ENCODE measurements at regions not wholly inside any gene's neighbourhood (a gene's known extent, or its start where the extent isn't known, plus 50 kb on each side); places are given as distances from the start of the nearest gene placed in this dataset.

DNA sequence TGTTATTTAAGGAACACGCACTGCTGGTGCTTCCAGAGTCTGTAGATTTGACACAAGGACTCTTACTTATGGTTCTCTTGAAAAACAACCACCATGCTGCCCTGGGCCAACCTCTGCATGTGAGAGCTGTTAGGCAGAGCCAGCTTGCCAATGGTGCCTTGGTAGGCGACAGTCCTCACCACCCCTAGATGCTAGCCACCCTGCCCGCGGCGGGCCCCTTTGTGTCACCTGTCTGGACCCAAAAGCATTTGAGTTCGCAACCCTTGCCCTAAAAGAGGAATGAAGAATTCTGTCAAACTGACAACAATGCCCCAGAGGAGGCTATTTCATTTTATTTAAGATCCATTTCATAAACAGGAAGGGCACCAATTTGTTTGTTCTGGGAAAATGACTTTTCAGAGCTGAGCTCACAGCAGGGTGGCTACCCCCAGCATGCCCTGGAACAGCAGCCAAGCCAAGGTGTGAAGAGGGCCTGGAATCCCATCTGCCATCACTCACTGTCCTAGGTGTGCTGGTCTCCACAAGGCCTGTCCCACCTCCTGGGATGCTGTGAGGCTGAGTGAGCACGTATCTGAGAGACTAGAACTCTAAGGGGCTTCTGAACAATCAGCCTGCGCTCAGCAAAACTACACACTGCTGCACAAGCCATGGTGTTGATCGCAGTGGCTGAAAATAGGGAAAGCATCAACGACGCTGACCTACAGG lies 63.8 kb upstream of the FZD10 start:
- FAIRE-seq (no peak), DNase-seq (ENCODE audit: insufficient read length, low spot score) (no peak)

DNA sequence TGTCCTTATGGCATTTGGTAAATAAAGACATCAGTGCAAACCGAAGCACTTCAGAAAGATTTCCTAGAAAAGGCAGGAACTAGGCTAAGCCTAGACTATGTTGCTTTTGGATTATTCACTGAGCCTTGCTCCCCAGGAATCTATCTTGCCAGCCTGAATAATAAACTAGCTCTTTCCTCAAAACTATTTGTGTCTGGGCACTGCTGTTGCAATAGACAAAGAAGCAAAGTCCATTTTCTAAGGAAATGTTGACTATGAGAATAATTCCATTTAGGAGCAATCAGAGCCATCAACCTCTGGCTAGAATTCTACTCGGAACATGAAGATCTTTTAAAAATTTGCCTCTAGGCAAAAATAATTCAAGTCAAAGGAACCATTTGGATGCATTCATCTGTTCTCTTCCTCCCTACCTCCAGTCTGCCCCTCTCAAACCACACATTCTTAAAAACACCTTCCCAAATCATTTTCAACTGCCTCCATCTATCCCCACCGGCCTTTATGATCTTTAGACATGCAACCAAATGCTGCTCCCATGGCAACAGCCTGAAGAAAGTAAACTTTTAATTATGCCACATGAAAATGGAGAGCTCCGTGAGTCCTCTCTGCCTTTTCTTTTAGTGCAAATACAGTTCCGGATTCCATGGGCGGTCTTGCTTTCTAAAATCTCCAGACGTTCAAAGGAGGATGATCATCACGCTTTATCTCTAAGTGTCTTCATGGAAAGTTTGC lies 61.5 kb upstream of the FZD10 start:
- DNase-seq (ENCODE audit: insufficient read length, low spot score) = no peak
- no peak for FAIRE-seq

DNA sequence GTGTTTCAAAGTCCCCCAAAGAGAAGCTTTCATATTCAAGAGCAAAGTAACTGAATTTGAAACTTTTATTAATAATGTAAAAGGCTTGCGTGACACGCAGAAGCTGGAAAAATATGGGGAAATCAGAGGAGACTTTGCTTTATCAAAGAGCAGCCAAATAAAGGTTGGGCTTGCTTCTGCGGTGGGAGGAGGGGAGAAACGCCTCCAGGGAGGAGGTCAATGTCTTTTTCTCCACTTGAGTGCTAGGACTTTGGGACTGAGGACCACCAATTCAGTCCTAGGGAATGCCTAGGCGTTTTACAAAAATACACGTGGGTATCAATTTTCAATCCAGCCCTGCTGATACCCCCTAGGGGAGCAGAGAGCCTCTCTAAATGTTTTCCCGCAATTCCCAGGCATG lies 60.9 kb upstream of the FZD10 start:
- no peak for DNase-seq (ENCODE audit: insufficient read length, low spot score)
- FAIRE-seq = no peak

DNA sequence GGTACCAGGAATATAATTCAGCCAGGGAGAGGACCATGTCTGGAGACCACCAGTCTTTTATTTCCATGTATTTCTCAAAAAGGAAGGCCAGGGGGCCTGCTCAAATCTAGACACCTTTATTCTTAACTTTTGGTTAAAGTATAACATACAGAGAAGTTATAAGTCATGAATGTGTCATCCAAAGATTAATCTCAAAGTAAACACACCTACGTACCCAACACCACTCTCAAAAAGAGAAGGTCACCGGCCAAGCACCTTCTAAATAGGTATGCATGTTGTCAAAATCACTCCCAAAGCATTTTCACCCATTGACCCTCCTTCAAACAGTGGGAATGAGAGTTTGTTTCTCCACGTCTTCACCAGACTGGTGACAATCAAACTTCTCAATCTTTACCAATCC lies 60.0 kb upstream of the FZD10 start:
- FAIRE-seq (no peak), DNase-seq (ENCODE audit: insufficient read length, low spot score) (no peak)

DNA sequence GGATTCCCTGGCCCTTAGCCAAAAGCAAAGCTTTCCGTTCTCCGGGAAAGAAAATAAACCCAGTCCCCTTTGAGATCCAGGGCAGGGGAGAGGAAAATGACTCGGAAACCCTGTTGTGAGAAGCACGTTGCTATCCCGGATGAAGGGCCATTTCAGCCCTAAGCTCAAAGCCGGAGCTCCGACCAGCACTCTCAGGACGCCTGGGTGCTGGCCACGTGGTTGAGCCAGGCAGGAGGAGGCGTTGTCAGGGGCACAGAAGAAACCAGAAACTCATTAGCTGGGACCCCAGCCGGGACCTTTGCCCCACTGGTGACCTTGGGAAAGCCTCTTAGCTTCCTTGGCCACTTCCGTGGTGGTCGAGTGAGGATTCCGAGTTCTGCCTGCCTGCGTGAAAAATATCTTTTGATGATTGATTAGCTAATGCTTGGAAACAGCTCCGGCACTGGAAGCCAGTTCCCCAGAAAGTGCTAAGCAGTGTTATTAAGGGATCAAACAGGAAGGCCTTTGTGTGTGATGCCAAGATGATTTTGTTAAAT lies 57.6 kb upstream of the FZD10 start:
- no peak for FAIRE-seq
- no peak for DNase-seq (ENCODE audit: insufficient read length, low spot score)

DNA sequence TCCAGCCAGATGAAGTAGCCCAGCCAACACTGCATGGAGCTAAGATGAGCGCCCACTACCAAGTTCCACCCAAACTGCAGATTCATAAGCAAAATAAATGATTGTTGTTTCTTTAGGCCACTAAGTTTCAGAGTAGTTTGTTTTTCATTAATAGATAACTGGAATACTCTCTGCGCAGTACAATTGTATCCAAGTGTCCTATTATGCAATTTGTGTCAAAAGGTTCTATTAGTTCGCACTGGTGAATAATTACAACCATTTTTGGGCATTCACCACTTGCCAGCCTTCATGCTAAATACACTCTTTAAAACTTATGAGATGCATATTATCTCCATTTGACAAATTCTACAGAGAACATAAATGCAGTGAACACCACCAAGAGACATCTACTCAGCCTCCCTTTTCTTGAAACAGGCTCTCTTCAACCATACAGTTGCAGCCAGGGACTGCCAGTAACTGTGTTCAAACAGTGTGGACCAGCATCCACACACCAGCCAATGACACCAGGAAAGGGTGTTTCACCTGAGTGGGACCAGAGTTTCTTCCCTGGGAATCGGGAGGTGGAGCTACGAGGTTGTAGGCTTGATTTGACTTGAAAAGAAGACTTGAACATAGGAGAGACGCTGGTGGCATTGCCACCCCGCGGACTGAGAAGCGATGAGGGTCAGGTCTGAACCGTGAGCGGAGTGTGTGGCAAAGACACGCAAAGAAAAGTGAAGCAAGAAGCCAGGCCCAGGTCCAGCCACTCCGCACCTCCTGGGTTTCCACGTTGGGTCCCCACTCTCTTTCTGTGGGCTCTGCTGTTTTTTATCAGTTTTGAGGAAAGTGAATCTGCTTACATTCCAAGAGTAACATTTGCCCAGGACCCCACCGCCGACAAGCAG lies 53.0 kb upstream of the FZD10 start:
- no peak for DNase-seq (ENCODE audit: insufficient read length, low spot score)
- FAIRE-seq = no peak

DNA sequence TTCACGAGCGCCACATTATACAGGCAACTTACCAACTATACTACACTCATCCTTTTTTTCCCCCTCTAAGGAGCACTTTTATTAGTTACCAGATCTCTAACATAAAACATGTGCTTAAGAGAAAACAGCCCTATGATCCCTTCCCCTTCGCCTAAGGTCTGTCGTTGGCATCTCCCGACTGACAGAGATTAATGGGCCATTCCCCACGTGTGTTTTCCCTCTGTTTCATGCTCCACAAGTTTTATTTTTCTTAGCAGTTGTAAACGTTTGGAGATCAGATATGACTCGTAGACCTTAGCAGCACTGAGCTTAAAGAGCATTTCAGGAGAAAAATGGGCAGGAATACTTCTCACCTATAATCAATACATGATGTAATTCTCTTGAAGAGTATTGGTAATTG lies 51.4 kb upstream of the FZD10 start:
- FAIRE-seq (no peak), DNase-seq (ENCODE audit: insufficient read length, low spot score) (no peak)

DNA sequence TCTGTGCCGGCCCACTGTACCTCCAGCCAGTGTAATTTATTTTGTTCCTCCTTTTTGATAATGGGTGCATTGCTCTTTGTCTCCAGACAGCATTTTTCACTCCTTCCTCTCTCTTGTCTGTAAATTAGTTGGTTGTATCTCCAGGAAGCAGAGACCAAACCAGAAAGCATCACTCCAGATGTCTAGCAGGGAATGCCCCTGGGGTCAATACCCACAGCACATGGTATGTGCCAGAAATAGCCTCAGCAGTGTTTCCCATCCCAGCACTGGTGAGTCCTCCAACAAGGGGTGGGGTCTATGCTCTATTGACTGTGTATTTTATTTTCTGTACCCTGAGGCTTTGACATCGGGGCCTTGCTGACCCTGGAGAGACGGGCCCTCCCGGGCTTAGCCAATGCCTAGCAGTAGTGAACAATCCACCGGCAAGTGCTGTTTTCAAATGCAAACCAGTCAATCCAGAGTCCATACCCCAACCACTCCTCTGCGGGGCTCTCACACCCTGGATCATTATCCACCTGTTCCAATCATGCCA lies 50.2 kb upstream of the FZD10 start:
- DNase-seq (ENCODE audit: insufficient read length, low spot score) (no peak), FAIRE-seq (no peak)

All from GM19239 (cell line).